GM18508 (cell line): ENCODE measurements at regions not wholly inside any gene's neighbourhood (a gene's known extent, or its start where the extent isn't known, plus 50 kb on each side); places are given as distances from the start of the nearest gene placed in this dataset.
A peak's percentile ranks its signal among the peaks of the same experiment; 100 is the strongest.
"Not testable (repeated sequence)": the region's sequence is repeated elsewhere in the genome, so short reads cannot be mapped to it uniquely, and the experiment has no call there.

Experiments
- ATAC-seq: cut with Tn5 transposase; IDR thresholded peaks from one replicate; pipeline ENCODE4 v1.9.1; 2021; ENCODE audit warnings: moderate number of reproducible peaks; ENCODE audit not compliant: insufficient read depth, unreplicated experiment

- peak; percentile 96 for ATAC-seq
These were observed 70.7 kb downstream of the CETN3 start for GRCh38 chr5:90338712-90339372.

- ATAC-seq, result no peak
These were observed 72.0 kb downstream of the CETN3 start for GRCh38 chr5:90337449-90338052.

- no peak for ATAC-seq
These were observed 72.8 kb downstream of the CETN3 start for GRCh38 chr5:90336752-90337151.

GRCh38 chr5:90334741-90335140 lies 74.8 kb downstream of the CETN3 start:
- ATAC-seq, result no peak

GRCh38 chr5:90329911-90330310 lies 79.6 kb downstream of the CETN3 start:
- ATAC-seq, result no peak

GRCh38 chr5:90326995-90327394 lies 82.6 kb downstream of the CETN3 start:
- no peak for ATAC-seq

- ATAC-seq, result no peak
These were observed 84.5 kb downstream of the CETN3 start for GRCh38 chr5:90325093-90325492.

- ATAC-seq, result not testable (repeated sequence)
These were observed 89.2 kb downstream of the CETN3 start for GRCh38 chr5:90320348-90320747.

- ATAC-seq, result no peak
These were observed 97.5 kb downstream of the CETN3 start for GRCh38 chr5:90312027-90312426.

GRCh38 chr5:90311401-90311800 lies 98.2 kb downstream of the CETN3 start:
- no peak for ATAC-seq

- no peak for ATAC-seq
These were observed 100.6 kb downstream of the CETN3 start for GRCh38 chr5:90308787-90309585.

- no peak for ATAC-seq
These were observed 101.8 kb downstream of the CETN3 start for GRCh38 chr5:90307782-90308181.

GRCh38 chr5:90307322-90307721 lies 102.2 kb downstream of the CETN3 start:
- no peak for ATAC-seq

- no peak for ATAC-seq
These were observed 102.9 kb downstream of the CETN3 start for GRCh38 chr5:90306613-90307012.

- no peak for ATAC-seq
These were observed 104.4 kb downstream of the CETN3 start for GRCh38 chr5:90305041-90305720.

- ATAC-seq, result no peak
These were observed 108.3 kb downstream of the CETN3 start for GRCh38 chr5:90301248-90301647.

GRCh38 chr5:90297045-90297764 lies 112.4 kb downstream of the CETN3 start:
- no peak for ATAC-seq

GRCh38 chr5:90294604-90295003 lies 115.0 kb downstream of the CETN3 start:
- ATAC-seq, result no peak

GRCh38 chr5:90293931-90294330 lies 115.6 kb downstream of the CETN3 start:
- no peak for ATAC-seq

GRCh38 chr5:90290648-90291047 lies 118.9 kb downstream of the CETN3 start:
- ATAC-seq, result no peak
